ENCODE measurements at regions not wholly inside any gene's neighbourhood (a gene's known extent, or its start where the extent isn't known, plus 50 kb on each side); places are given as distances from the start of the nearest gene placed in this dataset.

GRCh38 chr5:175351126-175351525 lies 92.9 kb downstream of the DRD1 start:
- Histone ChIP-seq H3K9ac (ENCODE audit: low read depth, low read length) (no peak overlapping the region), H3K27me3 (ENCODE audit: control insufficient read depth, insufficient read depth, low read length) (no peaks in the 10 kb centered on the region), H3K4me3 (ENCODE audit: insufficient read depth, low read depth, low read length) (no peak overlapping the region), H3K4me1 (ENCODE audit: control insufficient read depth, insufficient read depth, low read length) (peaks cover 9% of the 10 kb centered on the region), H3K14ac (replicated peaks; ENCODE audit: low read depth, low read length) (no peak overlapping the region), H2BK15ac (ENCODE audit: low read depth, low read length) (no peak overlapping the region), H2AK9ac (replicated peaks; ENCODE audit: low read depth, low read length, poor library complexity) (no peak overlapping the region), H4K8ac (ENCODE audit: low read depth in 2 of 2, low read length in 2 of 2) (no peak overlapping the region), H3K18ac (ENCODE audit: low read depth, low read length) (no peak overlapping the region), H3K79me1 (ENCODE audit: low read depth in 1 of 2, low read length in 2 of 2) (no peaks in the 10 kb centered on the region), H3K4me2 (ENCODE audit: low read depth, low read length) (no peak overlapping the region), H2BK20ac (ENCODE audit: low read depth, low read length) (no peak overlapping the region), H3K4ac (ENCODE audit: low read depth, low read length) (no peak overlapping the region), H3K9me1 (ENCODE audit: insufficient read depth, low read length) (peaks cover 4% of the 10 kb centered on the region; the same call in 1 of the 2 replicates), H3K36me3 (ENCODE audit: control insufficient read depth, insufficient read depth, low read length) (no peaks in the 10 kb centered on the region), H4K5ac (ENCODE audit: low read depth, low read length) (no peak overlapping the region), H3K27ac (ENCODE audit: insufficient read depth, low read length) (no peak overlapping the region), H4K91ac (ENCODE audit: insufficient read depth, low read depth, low read length) (no peak overlapping the region), H2BK5ac (ENCODE audit: low read depth, low read length, poor library complexity, severe bottlenecking) (no peak overlapping the region), H2AK5ac (ENCODE audit: low read depth, low read length) (0 out of 2 replicates have a peak overlapping the region, but pooled peaks have one; percentile 12), H3K9me3 (ENCODE audit: control insufficient read depth, insufficient read depth, low read length) (no peaks in the 10 kb centered on the region), H3K56ac (ENCODE audit: extremely low read depth, insufficient read depth, low read length) (no peak overlapping the region), H3K23ac (ENCODE audit: low read depth, low read length) (no peak overlapping the region), H4K20me1 (ENCODE audit: insufficient read depth, low read length) (no peaks in the 10 kb centered on the region), H2BK120ac (ENCODE audit: low read depth, low read length) (no peak overlapping the region), H2AFZ (replicated peaks; ENCODE audit: low read length, poor library complexity) (no peak overlapping the region)
- ATAC-seq (ENCODE audit: low read depth) (no peak), DNase-seq (no peak)
- 68% methylated on average over 4 of the region's 7 CpGs; no CpG with 5 or more reads in 1 of the 2 experiments for WGBS, 2 experiments (ENCODE audit: extremely low coverage in 2 of 2, insufficient read length in 1 of 2)
- in situ Hi-C loops (cut with MboI; ENCODE audit: low sequenced_read_pairs) (no loop called here), dilution Hi-C loops (cut with HindIII; ENCODE audit: low sequenced_read_pairs, unreplicated experiment) (no loop called here), intact Hi-C loops (cut with micrococcal nuclease) (no loop called here)
- POLR2A ChIA-PET (ENCODE audit: unreplicated experiment): no interaction called here
- CTCF ChIA-PET: interaction anchor here (0.7 to 1.0 kb wide), 2 partner anchors 15 to 177 kb away, joined by 3 to 6 read pairs; no protein-coding TSS in a partner anchor
- BruUV-seq (replicated peaks): no TSS peak
- TF ChIP-seq MAZ (IDR thresholded peaks at IDR 0.05; ENCODE audit: borderline replicate concordance, low read depth, low read length) (no peak), NFE2L2 (IDR thresholded peaks at IDR 0.05; ENCODE audit: low read depth, low read length) (no peak), POLR2A (IDR thresholded peaks at IDR 0.05; ENCODE audit: low read depth, low read length) (no peak), RAD21 (IDR thresholded peaks at IDR 0.05; ENCODE audit: low read length) (no peak), FOS (IDR thresholded peaks at IDR 0.05; ENCODE audit: low read depth, low read length) (no peak), RCOR1 (IDR thresholded peaks at IDR 0.05; ENCODE audit: insufficient replicate concordance, low read length) (no peak), SMC3 (IDR thresholded peaks at IDR 0.05; ENCODE audit: low read depth, low read length) (no peak), MXI1 (IDR thresholded peaks at IDR 0.05; ENCODE audit: borderline replicate concordance, low read depth, low read length) (no peak), ELK1 (IDR thresholded peaks at IDR 0.05; ENCODE audit: borderline replicate concordance, low read depth, low read length) (no peak), CHD1 (IDR thresholded peaks at IDR 0.05; ENCODE audit: low read depth, low read length) (no peak), BHLHE40 (IDR thresholded peaks at IDR 0.05; ENCODE audit: low read depth, low read length) (no peak), MAFK (IDR thresholded peaks at IDR 0.05; ENCODE audit: low read depth, low read length) (no peak), CTCF (conservative IDR thresholded peaks at IDR 0.05; ENCODE audit: low read depth, low read length) (no peak), RFX5 (IDR thresholded peaks at IDR 0.05; ENCODE audit: low read depth, low read length) (no peak), USF2 (IDR thresholded peaks at IDR 0.05; ENCODE audit: low read depth, low read length) (no peak), CEBPB (IDR thresholded peaks at IDR 0.05; ENCODE audit: low read depth, low read length) (no peak)
